Heart right ventricle (tissue), 16 donors: ENCODE measurements at regions not wholly inside any gene's neighbourhood (a gene's known extent, or its start where the extent isn't known, plus 50 kb on each side); places are given as distances from the start of the nearest gene placed in this dataset.
A peak's percentile ranks its signal among the peaks of the same experiment; 100 is the strongest.

Experiments
- ATAC-seq, 8 donors: fragments of 200-7000 bp; cut with Tn5 transposase; one replicate each; pipeline ENCODE4 v1.9.1; 2020; ENCODE audit warnings: mild to moderate bottlenecking in 8 of 8, moderate library complexity in 8 of 8, moderate number of reproducible peaks in 1 of 8
- DNase-seq, 2 donors: peaks; one replicate each; pipeline ENCODE4 v3.0.0-alpha.2; 2020
- H3K27ac ChIP-seq, 10 donors: fragments of 200-600 bp; sonication (generic) in 2 of 10; one replicate each; pipeline versions ENCODE4 v1.5.0 to v1.8.0; 2020 to 2022; ENCODE audit warnings: mild to moderate bottlenecking in 3 of 10
- H3K27me3 ChIP-seq, 7 donors: fragments of 200-600 bp; one replicate each; pipeline ENCODE4 v1.8.0; 2021 to 2022; ENCODE audit warnings: mild to moderate bottlenecking in 2 of 7
- H3K36me3 ChIP-seq, 9 donors: fragments of 200-600 bp; sonication (generic) in 1 of 9; one replicate each; pipeline versions ENCODE4 v1.5.0 to v1.8.0; 2020 to 2022; ENCODE audit warnings: mild to moderate bottlenecking in 2 of 9
- H3K4me1 ChIP-seq, 9 donors: fragments of 200-600 bp; sonication (generic) in 1 of 9; one replicate each; pipeline versions ENCODE4 v1.5.0 to v1.8.0; 2020 to 2022; ENCODE audit warnings: mild to moderate bottlenecking in 4 of 9
- H3K4me3 ChIP-seq, 10 donors: fragments of 200-600 bp; sonication (generic) in 2 of 10; one replicate each; pipeline versions ENCODE4 v1.5.0 to v1.8.0; 2020 to 2022; ENCODE audit warnings: mild to moderate bottlenecking in 7 of 10, moderate library complexity in 2 of 10
- H3K9me3 ChIP-seq, 11 donors: fragments of 200-600 bp in 10 of 11; sonication (generic) in 2 of 11; one replicate each; pipeline versions ENCODE4 v1.5.0 to v1.8.0; 2013 to 2022; ENCODE audit warnings: mild to moderate bottlenecking in 2 of 11, control low read depth in 1 of 11, moderate library complexity in 1 of 11
- WGBS, 2 donors: extraction: QIAGEN DNeasy Blood & Tissue Kit; methylation state at CpG; one replicate each; pipeline ENCODE4 v1.1.7; 2013; ENCODE audit warnings: inconsistent platforms in 1 of 2; 5-methylcytosine and 5-hydroxymethylcytosine counted together
- intact Hi-C, 10 donors: fragments of 100-400 bp; cut with DNase I; formaldehyde crosslinking; loops; one replicate each; pipeline versions ENCODE4 v1.11.1 to v1.14.2; 2022
- TF ChIP-seq, protein P1 (sequence below), 9 donors: fragments of 200-600 bp; sonication (generic) in 2 of 9; IDR thresholded peaks; one replicate each; pipeline versions ENCODE4 v1.5.0 to v1.8.0; 2021 to 2022; ENCODE audit warnings: antibody characterized with exemption in 9 of 9, mild to moderate bottlenecking in 5 of 9, moderate library complexity in 1 of 9
- donor health status: Arrhythmogenic right ventricular cardiomyopathy.
- donor health status: ischemic (EF 13 %, LVEDD 7.1; RV severe dilation, severe dysfunction).
- donor health status: healthy with polysubstance abuse.
- donor health status: DM: no; HTN: yes; CAD: no.
- donor health status: DM: no; HTN: no; CAD: no.
- donor health status: ischemic (EF 25% LVEDD 6.9; RV normal size, moderate dysfunction).
- donor health status: ischemic (EF 25% LVEDD 5.7; RV mildly dilated, moderate dysfunction).
- donor health status: healthy.
- donor health status: DM: yes; HTN: yes; CAD: no.
- donor health status: Ischemic cardiomyopathy.
- donor health status: ischemic (EF 35%, LVEDD 5.7; RV mildly dilated, moderate dysfunction).
- donor health status: nonischemic (EF 11% LVEDD 7.7; RV severe dilation, severe dysfunction).
- donor health status: DM: yes; HTN: yes; CAD: no.
- donor health status: PGD.
- donor health status: ischemic (EF 29% LVEDD 5.4; RV normal size, mild dysfunction).
- donor health status: nonischemic (EF 23%, LVEDD 6.1; RV moderate dilation, normal function).

DNA sequence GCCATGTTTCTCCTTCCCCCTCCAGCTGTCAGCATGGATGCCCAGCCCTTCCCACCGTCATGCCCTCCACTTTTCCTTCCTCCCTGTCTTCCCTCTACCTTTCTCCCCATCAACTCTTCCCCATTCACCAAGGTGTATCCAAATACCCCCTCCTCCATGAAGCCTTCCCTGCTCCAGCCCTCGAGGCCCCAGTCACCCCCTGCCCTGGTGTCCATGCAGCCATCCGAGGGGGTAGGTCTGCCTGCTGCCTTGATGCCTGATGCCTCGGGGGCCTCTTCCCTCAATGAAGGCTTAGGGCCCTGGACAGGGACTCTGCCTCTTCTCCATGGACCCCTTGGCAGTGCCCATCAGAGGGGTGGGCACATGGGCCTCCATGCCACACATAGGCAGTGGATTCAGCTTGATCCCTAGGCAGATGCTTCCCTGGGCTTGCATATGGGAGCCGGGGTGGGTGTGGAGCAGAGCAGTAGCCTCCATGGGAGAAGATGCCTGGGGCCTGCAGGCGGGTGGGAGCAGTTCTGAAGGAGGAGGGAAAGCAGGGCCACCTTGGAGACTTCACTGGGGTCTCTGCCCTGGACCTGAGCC is 795.8 kb downstream of the BRD1 start:
- no peaks in the 10 kb centered on the region for H3K9me3 ChIP-seq

DNA sequence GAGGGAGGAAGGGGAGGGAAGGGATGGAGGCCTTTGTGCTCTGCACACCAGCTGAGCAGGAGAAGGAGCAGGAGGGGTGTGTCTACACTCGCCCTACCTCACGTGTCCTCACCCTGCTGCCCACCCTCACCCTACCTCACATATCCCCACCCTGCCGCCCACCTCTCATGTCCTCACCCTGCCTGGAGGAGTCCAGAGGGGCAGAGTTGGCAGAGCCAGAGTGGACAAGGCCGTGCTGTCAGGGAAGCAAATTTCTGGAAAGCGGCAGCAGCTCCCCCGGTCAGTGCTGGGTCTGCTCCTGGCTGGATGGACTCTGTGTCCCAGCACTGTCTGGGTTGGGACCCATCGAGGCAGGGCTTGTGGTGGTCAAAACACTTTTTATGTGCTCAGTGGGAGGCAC is 799.6 kb downstream of the BRD1 start:
- ATAC-seq (no peak), DNase-seq (no peak)
- H3K36me3 ChIP-seq = no peaks in the 10 kb centered on the region
- intact Hi-C loops = no loop called here
- H3K4me1 ChIP-seq = no peaks in the 10 kb centered on the region
- TF ChIP-seq, protein P1, sequence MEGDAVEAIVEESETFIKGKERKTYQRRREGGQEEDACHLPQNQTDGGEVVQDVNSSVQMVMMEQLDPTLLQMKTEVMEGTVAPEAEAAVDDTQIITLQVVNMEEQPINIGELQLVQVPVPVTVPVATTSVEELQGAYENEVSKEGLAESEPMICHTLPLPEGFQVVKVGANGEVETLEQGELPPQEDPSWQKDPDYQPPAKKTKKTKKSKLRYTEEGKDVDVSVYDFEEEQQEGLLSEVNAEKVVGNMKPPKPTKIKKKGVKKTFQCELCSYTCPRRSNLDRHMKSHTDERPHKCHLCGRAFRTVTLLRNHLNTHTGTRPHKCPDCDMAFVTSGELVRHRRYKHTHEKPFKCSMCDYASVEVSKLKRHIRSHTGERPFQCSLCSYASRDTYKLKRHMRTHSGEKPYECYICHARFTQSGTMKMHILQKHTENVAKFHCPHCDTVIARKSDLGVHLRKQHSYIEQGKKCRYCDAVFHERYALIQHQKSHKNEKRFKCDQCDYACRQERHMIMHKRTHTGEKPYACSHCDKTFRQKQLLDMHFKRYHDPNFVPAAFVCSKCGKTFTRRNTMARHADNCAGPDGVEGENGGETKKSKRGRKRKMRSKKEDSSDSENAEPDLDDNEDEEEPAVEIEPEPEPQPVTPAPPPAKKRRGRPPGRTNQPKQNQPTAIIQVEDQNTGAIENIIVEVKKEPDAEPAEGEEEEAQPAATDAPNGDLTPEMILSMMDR (IDR thresholded peaks at IDR 0.05) = no peak
- H3K4me3 ChIP-seq = no peak overlapping the region
- H3K27me3 ChIP-seq = peaks cover 0 to 61% (median 12%) of the 10 kb centered on the region in 7 donors
- H3K27ac ChIP-seq = no peak overlapping the region
- WGBS, 2 donors = 81 to 83% methylated on average over 7 of the region's 7 CpGs
- H3K9me3 ChIP-seq = no peaks in the 10 kb centered on the region

More for the DNA sequence above, 795.8 kb downstream of the BRD1 start:
- intact Hi-C loops = no loop called here
- H3K4me1 ChIP-seq = no peaks in the 10 kb centered on the region
- H3K27ac ChIP-seq = no peak overlapping the region
- H3K4me3 ChIP-seq = no peak overlapping the region
- no peaks in the 10 kb centered on the region for H3K36me3 ChIP-seq
- 46 to 57% methylated on average over 6 of the region's 6 CpGs for WGBS, 2 donors
- DNase-seq (no peak), ATAC-seq (no peak)
- TF ChIP-seq, protein P1 (IDR thresholded peaks at IDR 0.05) = no peak
- H3K27me3 ChIP-seq = peaks cover 0 to 56% (median 35%) of the 10 kb centered on the region in 7 donors

DNA sequence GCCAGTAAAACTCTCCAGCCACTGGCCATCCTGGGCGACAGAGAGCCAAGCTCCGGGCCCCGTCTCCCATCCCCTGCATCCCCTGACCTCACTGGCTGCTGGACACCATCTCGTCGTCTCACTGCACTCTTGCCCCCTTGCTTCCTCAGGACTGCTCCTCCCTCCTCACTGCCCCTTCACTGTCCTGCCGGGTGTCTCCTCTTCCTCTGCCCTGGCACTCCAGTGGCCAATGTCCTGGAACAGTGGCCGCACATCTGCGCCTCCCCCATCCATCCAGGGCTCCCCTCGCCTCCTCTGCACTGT is 800.4 kb downstream of the BRD1 start:
- ATAC-seq = no peak
- WGBS, 2 donors = 71 to 74% methylated on average over 9 of the region's 9 CpGs
- intact Hi-C loops = no loop called here

DNA sequence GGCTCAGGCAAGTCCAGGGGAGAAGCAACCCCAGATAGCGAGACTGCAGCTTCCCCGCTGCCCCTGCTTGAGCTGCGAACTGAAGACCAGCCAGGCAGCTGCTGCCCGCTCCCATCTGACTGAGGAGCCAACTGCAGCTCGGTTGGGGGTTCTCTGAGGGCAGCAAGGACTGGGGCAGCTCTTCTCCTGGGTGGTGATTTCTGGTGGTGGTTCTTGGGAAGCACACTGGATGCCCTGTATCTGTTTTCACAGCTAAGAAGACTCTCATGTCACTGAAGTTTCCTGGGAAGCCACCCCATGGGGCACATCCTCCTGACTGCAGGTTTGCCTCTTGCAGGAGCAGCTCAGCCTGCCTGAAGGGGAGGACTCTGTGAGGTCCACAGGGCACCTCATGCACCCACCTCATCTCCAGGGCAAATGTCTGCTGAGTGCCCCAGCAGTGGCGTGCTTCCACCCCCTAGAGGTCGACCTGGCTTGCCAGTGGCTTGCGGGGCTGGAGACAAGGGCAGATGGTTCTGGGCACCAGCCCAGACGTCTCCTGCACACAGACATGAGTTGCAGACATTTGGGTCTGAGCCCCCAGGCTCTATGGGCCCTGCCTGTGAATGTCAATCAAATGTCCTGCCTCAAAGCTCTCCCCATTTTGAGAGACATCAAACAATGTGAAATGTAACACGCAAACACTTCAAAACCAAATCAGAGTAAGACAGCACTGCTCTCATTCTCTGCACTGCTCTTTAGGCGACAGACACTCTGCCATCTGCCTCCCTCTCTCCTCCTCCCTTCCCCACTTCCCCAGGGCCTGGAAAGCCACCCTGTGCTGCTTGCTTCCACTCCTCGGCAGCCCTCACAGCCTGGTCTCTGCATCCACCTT is 800.9 kb downstream of the BRD1 start:
- TF ChIP-seq, protein P1 (IDR thresholded peaks at IDR 0.05) = peak in 2 of 9 donors; percentile 18 to 19
- ATAC-seq (no peak), DNase-seq (no peak)
- Histone ChIP-seq H3K27ac (no peak overlapping the region), H3K27me3 (peaks cover 0 to 55% (median 2%) of the 10 kb centered on the region in 7 donors), H3K4me1 (no peaks in the 10 kb centered on the region), H3K4me3 (no peak overlapping the region), H3K36me3 (no peaks in the 10 kb centered on the region), H3K9me3 (no peaks in the 10 kb centered on the region)
- WGBS, 2 donors = 64% methylated on average over 12 of the region's 12 CpGs
- intact Hi-C loops = no loop called here

More for the DNA sequence above, 800.4 kb downstream of the BRD1 start:
- H3K27me3 ChIP-seq = peaks cover 0 to 60% (median 8%) of the 10 kb centered on the region in 7 donors
- no peak overlapping the region for H3K27ac ChIP-seq
- H3K4me3 ChIP-seq = no peak overlapping the region
- no peaks in the 10 kb centered on the region for H3K4me1 ChIP-seq
- no peaks in the 10 kb centered on the region for H3K9me3 ChIP-seq
- no peak for DNase-seq
- H3K36me3 ChIP-seq = no peaks in the 10 kb centered on the region
- TF ChIP-seq, protein P1 (IDR thresholded peaks at IDR 0.05) = no peak
